GM18499 (cell line): ENCODE measurements at regions not wholly inside any gene's neighbourhood (a gene's known extent, or its start where the extent isn't known, plus 50 kb on each side); places are given as distances from the start of the nearest gene placed in this dataset.
"Not testable (repeated sequence)": the region's sequence is repeated elsewhere in the genome, so short reads cannot be mapped to it uniquely, and the experiment has no call there.

Experiments used
- ATAC-seq: cut with Tn5 transposase; IDR thresholded peaks from one replicate; pipeline ENCODE4 v1.9.1; 2021; ENCODE audit warnings: moderate number of reproducible peaks; ENCODE audit not compliant: insufficient read depth, unreplicated experiment

- ATAC-seq: no peak
Measured at GRCh38 chr2:204373942-204374341, 171.3 kb upstream of the PARD3B start.

- ATAC-seq: no peak
Measured at GRCh38 chr2:204380141-204380881, 165.0 kb upstream of the PARD3B start.

- ATAC-seq: no peak
Measured at GRCh38 chr2:204386668-204387067, 158.6 kb upstream of the PARD3B start.

- no peak for ATAC-seq
Measured at GRCh38 chr2:204389120-204389519, 156.2 kb upstream of the PARD3B start.

- no peak for ATAC-seq
Measured at GRCh38 chr2:204389856-204390255, 155.4 kb upstream of the PARD3B start.

GRCh38 chr2:204395539-204395938 lies 149.7 kb upstream of the PARD3B start:
- no peak for ATAC-seq

- ATAC-seq: no peak
Measured at GRCh38 chr2:204401114-204401513, 144.2 kb upstream of the PARD3B start.

GRCh38 chr2:204407204-204408014 lies 137.9 kb upstream of the PARD3B start:
- no peak for ATAC-seq

- not testable (repeated sequence) for ATAC-seq
Measured at GRCh38 chr2:204412782-204413181, 132.5 kb upstream of the PARD3B start.

GRCh38 chr2:204415406-204416181 lies 129.7 kb upstream of the PARD3B start:
- ATAC-seq: no peak

- ATAC-seq: no peak
Measured at GRCh38 chr2:204416236-204416635, 129.0 kb upstream of the PARD3B start.

- no peak for ATAC-seq
Measured at GRCh38 chr2:204425821-204426220, 119.5 kb upstream of the PARD3B start.

GRCh38 chr2:204428675-204429074 lies 116.6 kb upstream of the PARD3B start:
- ATAC-seq: no peak

GRCh38 chr2:204431529-204431928 lies 113.7 kb upstream of the PARD3B start:
- ATAC-seq: no peak

GRCh38 chr2:204432196-204432595 lies 113.1 kb upstream of the PARD3B start:
- ATAC-seq: no peak

- no peak for ATAC-seq
Measured at GRCh38 chr2:204434660-204435462, 110.4 kb upstream of the PARD3B start.

- ATAC-seq: no peak
Measured at GRCh38 chr2:204436230-204436629, 109.0 kb upstream of the PARD3B start.

- no peak for ATAC-seq
Measured at GRCh38 chr2:204437408-204437807, 107.9 kb upstream of the PARD3B start.

- no peak for ATAC-seq
Measured at GRCh38 chr2:204437815-204438756, 107.2 kb upstream of the PARD3B start.
